IMR-90 (cell line): ENCODE measurements at regions not wholly inside any gene's neighbourhood (a gene's known extent, or its start where the extent isn't known, plus 50 kb on each side); places are given as distances from the start of the nearest gene placed in this dataset.
A peak's percentile ranks its signal among the peaks of the same experiment; 100 is the strongest.

Experiments
- ATAC-seq: fragments of 200-7000 bp; cut with Tn5 transposase; 2 replicates; pipeline ENCODE4 v1.9.1; 2020; ENCODE audit warnings: low read depth, mild to moderate bottlenecking, moderate library complexity
- BruUV-seq: library from RNA; stranded (reverse); fragments of 400-500 nt; replicated peaks from 2 replicates; lab custom pipeline; 2021; lab: Mats Ljungman, UMichigan
- CTCF ChIA-PET: fragments of 300-600 bp; formaldehyde crosslinking; extraction: SDS; loops from one replicate; lab custom pipeline; 2021; ENCODE audit warnings: antibody characterized with exemption; lab: Yijun Ruan, JAX
- POLR2A ChIA-PET: fragments of 300-600 bp; sonication (Branson Sonifier 250); formaldehyde crosslinking; loops from one replicate; lab custom pipeline; 2022; ENCODE audit warnings: antibody characterized with exemption; ENCODE audit not compliant: unreplicated experiment; lab: Charles Lee
- DNase-seq: peaks from one replicate; pipeline ENCODE4 v3.0.0; 2013
- H2AFZ ChIP-seq: replicated peaks from 2 replicates; pipeline ENCODE3; 2013; ENCODE audit warnings: low read length, mild to moderate bottlenecking; ENCODE audit not compliant: poor library complexity
- H2AK5ac ChIP-seq: 2 replicates; pipeline ENCODE4 v1.6.1; 2013; ENCODE audit warnings: low read depth, low read length, inconsistent platforms
- H2AK9ac ChIP-seq: replicated peaks from 2 replicates; pipeline ENCODE3; 2013; ENCODE audit warnings: mild to moderate bottlenecking, low read depth, low read length, moderate library complexity; ENCODE audit not compliant: poor library complexity
- H2BK120ac ChIP-seq: 2 replicates; pipeline ENCODE4 v1.6.1; 2013; ENCODE audit warnings: low read depth, low read length, inconsistent platforms
- H2BK15ac ChIP-seq: 3 replicates; pipeline ENCODE4 v1.6.1; 2013; ENCODE audit warnings: low read depth, low read length, inconsistent platforms
- H2BK20ac ChIP-seq: 2 replicates; pipeline ENCODE4 v1.6.1; 2013; ENCODE audit warnings: low read depth, mild to moderate bottlenecking, inconsistent platforms, low read length, moderate library complexity
- H2BK5ac ChIP-seq: 2 replicates; pipeline ENCODE4 v1.6.1; 2013; ENCODE audit warnings: mild to moderate bottlenecking, low read depth, low read length, inconsistent platforms; ENCODE audit not compliant: poor library complexity, severe bottlenecking
- H3K14ac ChIP-seq: replicated peaks from 2 replicates; pipeline ENCODE4 v1.6.1; 2013; ENCODE audit warnings: low read depth, low read length, inconsistent platforms
- H3K18ac ChIP-seq: 2 replicates; pipeline ENCODE4 v1.6.1; 2013; ENCODE audit warnings: low read depth, low read length, control low read depth
- H3K23ac ChIP-seq: 2 replicates; pipeline ENCODE4 v1.6.1; 2013; ENCODE audit warnings: low read depth, low read length, inconsistent platforms
- H3K27ac ChIP-seq: 2 replicates; pipeline ENCODE4 v1.5.1; 2013; ENCODE audit warnings: mild to moderate bottlenecking, control low read depth, low read length; ENCODE audit not compliant: insufficient read depth
- H3K27me3 ChIP-seq: 2 replicates; pipeline ENCODE4 v1.6.1; 2013; ENCODE audit warnings: low read length; ENCODE audit not compliant: control insufficient read depth, insufficient read depth
- H3K36me3 ChIP-seq: 2 replicates; pipeline ENCODE4 v1.6.1; 2013; ENCODE audit warnings: low read length, mixed read lengths; ENCODE audit not compliant: control insufficient read depth, insufficient read depth
- H3K4ac ChIP-seq: 2 replicates; pipeline ENCODE4 v1.6.1; 2013; ENCODE audit warnings: low read depth, low read length, inconsistent platforms
- H3K4me1 ChIP-seq: 2 replicates; pipeline ENCODE4 v1.6.1; 2013; ENCODE audit warnings: low read length, mixed read lengths; ENCODE audit not compliant: control insufficient read depth, insufficient read depth
- H3K4me2 ChIP-seq: 2 replicates; pipeline ENCODE4 v1.6.1; 2013; ENCODE audit warnings: low read depth, mild to moderate bottlenecking, control low read depth, low read length, moderate library complexity
- H3K4me3 ChIP-seq: 2 replicates; pipeline ENCODE4 v1.5.1; 2013; ENCODE audit warnings: low read depth, mild to moderate bottlenecking, control low read depth, low read length, moderate library complexity; ENCODE audit not compliant: insufficient read depth
- H3K56ac ChIP-seq: 2 replicates; pipeline ENCODE4 v1.6.1; 2013; ENCODE audit warnings: low read length, inconsistent platforms; ENCODE audit not compliant: insufficient read depth; ENCODE audit errors: extremely low read depth
- H3K79me1 ChIP-seq, 2 experiments: 2 replicates each; pipeline ENCODE4 v1.6.1; 2013; ENCODE audit warnings: low read length in 2 of 2, inconsistent platforms in 1 of 2, low read depth in 1 of 2
- H3K9ac ChIP-seq: 2 replicates; pipeline ENCODE4 v1.6.1; 2013; ENCODE audit warnings: low read depth, low read length, control low read depth
- H3K9me1 ChIP-seq: 2 replicates; pipeline ENCODE4 v1.6.1; 2013; ENCODE audit warnings: low read length, inconsistent platforms; ENCODE audit not compliant: insufficient read depth
- H3K9me3 ChIP-seq: 2 replicates; pipeline ENCODE4 v1.6.1; 2013; ENCODE audit warnings: low read length; ENCODE audit not compliant: control insufficient read depth, insufficient read depth
- H4K20me1 ChIP-seq: 2 replicates; pipeline ENCODE4 v1.6.1; 2013; ENCODE audit warnings: low read length, inconsistent platforms; ENCODE audit not compliant: insufficient read depth
- H4K5ac ChIP-seq: 2 replicates; pipeline ENCODE4 v1.6.1; 2013; ENCODE audit warnings: mild to moderate bottlenecking, low read depth, low read length, control low read depth
- H4K8ac ChIP-seq, 2 experiments: 2 replicates each; pipeline ENCODE4 v1.6.1; 2013; ENCODE audit warnings: low read depth in 2 of 2, low read length in 2 of 2, control low read depth in 1 of 2, inconsistent platforms in 1 of 2
- H4K91ac ChIP-seq: 2 replicates; pipeline ENCODE4 v1.6.1; 2013; ENCODE audit warnings: low read depth, low read length, inconsistent platforms; ENCODE audit not compliant: insufficient read depth
- BHLHE40 ChIP-seq: fragments of 150-350 bp; IDR thresholded peaks from 2 replicates; pipeline ENCODE4 v1.6.1; 2016; ENCODE audit warnings: mild to moderate bottlenecking, low read depth, low read length
- CEBPB ChIP-seq: IDR thresholded peaks from 2 replicates; pipeline ENCODE4 v1.6.1; 2012; ENCODE audit warnings: low read depth, low read length, improper control_type of control experiment
- CHD1 ChIP-seq: IDR thresholded peaks from 2 replicates; pipeline ENCODE4 v1.6.1; 2012; ENCODE audit warnings: low read depth, low read length, improper control_type of control experiment
- ELK1 ChIP-seq: fragments of 150-350 bp; IDR thresholded peaks from 2 replicates; pipeline ENCODE4 v1.6.1; 2016; ENCODE audit warnings: low read depth, mild to moderate bottlenecking, low read length, moderate library complexity, borderline replicate concordance
- FOS ChIP-seq: fragments of 150-350 bp; IDR thresholded peaks from 2 replicates; pipeline ENCODE4 v1.6.1; 2016; ENCODE audit warnings: low read depth, low read length
- MAFK ChIP-seq: IDR thresholded peaks from 2 replicates; pipeline ENCODE4 v1.6.1; 2012; ENCODE audit warnings: low read depth, low read length, improper control_type of control experiment
- MAZ ChIP-seq: IDR thresholded peaks from 2 replicates; pipeline ENCODE4 v1.6.1; 2012; ENCODE audit warnings: low read depth, mild to moderate bottlenecking, low read length, improper control_type of control experiment, moderate library complexity, borderline replicate concordance
- MXI1 ChIP-seq: IDR thresholded peaks from 2 replicates; pipeline ENCODE4 v1.6.1; 2012; ENCODE audit warnings: low read depth, mild to moderate bottlenecking, low read length, moderate library complexity, borderline replicate concordance
- NFE2L2 ChIP-seq: fragments of 150-350 bp; IDR thresholded peaks from 2 replicates; pipeline ENCODE4 v1.6.1; 2016; ENCODE audit warnings: low read depth, mild to moderate bottlenecking, low read length
- POLR2A ChIP-seq: IDR thresholded peaks from 2 replicates; pipeline ENCODE4 v1.6.1; 2012; ENCODE audit warnings: mild to moderate bottlenecking, low read depth, low read length
- RAD21 ChIP-seq: IDR thresholded peaks from 2 replicates; pipeline ENCODE4 v1.6.1; 2012; ENCODE audit warnings: low read length, improper control_type of control experiment
- RCOR1 ChIP-seq: IDR thresholded peaks from 2 replicates; pipeline ENCODE4 v1.6.1; 2012; ENCODE audit warnings: mild to moderate bottlenecking, low read length, improper control_type of control experiment; ENCODE audit not compliant: insufficient replicate concordance
- RFX5 ChIP-seq: IDR thresholded peaks from 2 replicates; pipeline ENCODE4 v1.8.0; 2012; ENCODE audit warnings: low read depth, mild to moderate bottlenecking, low read length, moderate library complexity
- SMC3 ChIP-seq: fragments of 150-350 bp; IDR thresholded peaks from 2 replicates; pipeline ENCODE4 v1.6.1; 2016; ENCODE audit warnings: low read depth, mild to moderate bottlenecking, antibody characterized with exemption, low read length, moderate library complexity
- USF2 ChIP-seq: fragments of 150-350 bp; IDR thresholded peaks from 2 replicates; pipeline ENCODE4 v1.6.1; 2017; ENCODE audit warnings: mild to moderate bottlenecking, antibody characterized with exemption, low read length, low read depth
- WGBS, 2 experiments: methylation state at CpG; one replicate each; pipeline versions ENCODE4 v1.1.5 to v1.1.7; 2013; ENCODE audit warnings: missing lambda C conversion rate in 2 of 2; ENCODE audit not compliant: insufficient read length in 1 of 2; ENCODE audit errors: extremely low coverage in 2 of 2; 5-methylcytosine and 5-hydroxymethylcytosine counted together
- dilution Hi-C: fragments of 300-500 bp; cut with HindIII; formaldehyde crosslinking; loops from one replicate; pipeline ENCODE4 v1.14.3; 2018; ENCODE audit warnings: low sequenced_read_pairs; ENCODE audit not compliant: unreplicated experiment
- in situ Hi-C: fragments of 300-500 bp; cut with MboI; formaldehyde crosslinking; loops from 3 replicates; pipeline ENCODE4 v1.14.3; 2019; ENCODE audit warnings: low sequenced_read_pairs, inconsistent platforms, mixed read lengths
- intact Hi-C: fragments of 100-400 bp; cut with micrococcal nuclease; formaldehyde crosslinking; loops from 2 replicates; pipeline ENCODE4 v1.10.0; 2022

- peaks cover 20% of the 10 kb centered on the region for H3K9me1 ChIP-seq
- H4K20me1 ChIP-seq, result no peaks in the 10 kb centered on the region
- peak overlapping the region; percentile 99 for H2BK15ac ChIP-seq
- peaks cover 21% of the 10 kb centered on the region for H3K4me1 ChIP-seq
- H3K23ac ChIP-seq, result peak overlapping the region; percentile 64
- H3K36me3 ChIP-seq, result no peaks in the 10 kb centered on the region
- peak overlapping the region; percentile 99 for H4K91ac ChIP-seq
- H2AK9ac ChIP-seq, result peak overlapping the region; percentile 80
- peak overlapping the region; percentile 57 to 91 for H4K8ac ChIP-seq
- ChIA-PET POLR2A (no interaction called here), CTCF (no interaction called here)
- no peaks in the 10 kb centered on the region for H3K27me3 ChIP-seq
- H2BK120ac ChIP-seq, result peak overlapping the region; percentile 99
- H4K5ac ChIP-seq, result peak overlapping the region; percentile 85
- H3K27ac ChIP-seq, result peak overlapping the region; percentile 67
- dilution Hi-C loops (no loop called here), in situ Hi-C loops (no loop called here), intact Hi-C loops (loop anchor here (5.0 kb wide), 1 partner anchor 35 kb away; no protein-coding TSS in a partner anchor)
- peak; percentile 93 for DNase-seq
- H2AK5ac ChIP-seq, result peak overlapping the region; percentile 99
- 20% methylated on average over 6 of the region's 10 CpGs; no CpG with 5 or more reads in 1 of the 2 experiments for WGBS, 2 experiments
- H3K4me3 ChIP-seq, result no peak overlapping the region
- H3K14ac ChIP-seq, result peak overlapping the region; percentile 93
- peak overlapping the region; percentile 24 for H3K4me2 ChIP-seq
- peak overlapping the region; percentile 77 for H2AFZ ChIP-seq
- H2BK5ac ChIP-seq, result peak overlapping the region; percentile 96
- peak overlapping the region; percentile 99 for H3K4ac ChIP-seq
- no TSS peak for BruUV-seq
- H3K18ac ChIP-seq, result peak overlapping the region; percentile 87
- H3K56ac ChIP-seq, result peak overlapping the region; percentile 67
- no peaks in the 10 kb centered on the region for H3K79me1 ChIP-seq
- H3K9me3 ChIP-seq, result no peaks in the 10 kb centered on the region
- peak overlapping the region; percentile 9; the same call in 1 of the 2 replicates for H3K9ac ChIP-seq
- peak; percentile 87 for ATAC-seq
- peak overlapping the region; percentile 99 for H2BK20ac ChIP-seq
- TF ChIP-seq RCOR1 (no peak), NFE2L2 (peak; percentile 34; the same call in 1 of the 2 replicates), FOS (peak; percentile 14), RAD21 (peak; percentile 13), SMC3 (no peak; the same call in 1 of the 2 replicates), MAFK (peak; percentile 90), MAZ (no peak; the same call in 1 of the 2 replicates), POLR2A (no peak), CHD1 (no peak), BHLHE40 (0 out of 2 replicates have a peak, but pooled peaks have one; percentile 4), MXI1 (peak; percentile 86), CEBPB (no peak), USF2 (peak; percentile 45), ELK1 (no peak), RFX5 (no peak)
Measured at GRCh38 chr22:27456696-27457503, 344.7 kb downstream of the MN1 start.
